PC-3 (cell line): ENCODE measurements at regions not wholly inside any gene's neighbourhood (a gene's known extent, or its start where the extent isn't known, plus 50 kb on each side); places are given as distances from the start of the nearest gene placed in this dataset.
"Not testable (repeated sequence)": the region's sequence is repeated elsewhere in the genome, so short reads cannot be mapped to it uniquely, and the experiment has no call there.

ENCODE experiments used
- ATAC-seq: fragments of 200-7000 bp; cut with Tn5 transposase; 2 replicates; pipeline ENCODE4 v1.9.1; 2020; ENCODE audit warnings: mild to moderate bottlenecking, moderate library complexity
- BruUV-seq: library from RNA; stranded (reverse); fragments of 400-500 nt; replicated peaks from 2 replicates; lab custom pipeline; 2021; lab: Mats Ljungman, UMichigan
- CTCF ChIA-PET: fragments of 300-600 bp; sonication (Branson Sonifier 250); formaldehyde crosslinking; loops from one replicate; lab custom pipeline; 2022; ENCODE audit warnings: antibody characterized with exemption; lab: Charles Lee
- POLR2A ChIA-PET: fragments of 300-600 bp; sonication (Branson Sonifier 250); formaldehyde crosslinking; loops from one replicate; lab custom pipeline; 2022; ENCODE audit warnings: antibody characterized with exemption; ENCODE audit not compliant: unreplicated experiment; lab: Charles Lee
- DNase-seq: peaks from one replicate; pipeline ENCODE4 v3.0.0-alpha.2; 2015
- H2AFZ ChIP-seq: fragments of 300-600 bp; sonication (generic); 2 replicates; pipeline ENCODE4 v1.6.0; 2016; ENCODE audit warnings: antibody characterized with exemption, low read length
- H3F3A ChIP-seq: fragments of 300-600 bp; sonication (generic); one replicate; pipeline ENCODE4 v1.6.0; 2017; ENCODE audit warnings: antibody characterized with exemption, low read length, control low read depth, mild to moderate bottlenecking; ENCODE audit not compliant: unreplicated experiment
- H3K27ac ChIP-seq: fragments of 300-600 bp; sonication (generic); 2 replicates; pipeline ENCODE4 v1.5.1; 2016; ENCODE audit warnings: mild to moderate bottlenecking, low read length
- H3K27me3 ChIP-seq: fragments of 300-600 bp; sonication (generic); 2 replicates; pipeline ENCODE4 v1.6.1; 2016; ENCODE audit warnings: low read length, mixed read lengths
- H3K36me3 ChIP-seq: fragments of 300-600 bp; sonication (generic); 2 replicates; pipeline ENCODE4 v1.6.1; 2016; ENCODE audit warnings: low read depth, mixed run types, low read length, mixed read lengths
- H3K4me1 ChIP-seq: fragments of 300-600 bp; sonication (generic); 2 replicates; pipeline ENCODE4 v1.5.1; 2016; ENCODE audit warnings: low read length; ENCODE audit not compliant: insufficient read depth
- H3K4me2 ChIP-seq: fragments of 300-600 bp; sonication (generic); 2 replicates; pipeline ENCODE4 v1.6.0; 2016; ENCODE audit warnings: low read length
- H3K4me3 ChIP-seq: fragments of 300-600 bp; sonication (generic); 2 replicates; pipeline ENCODE4 v1.5.1; 2016; ENCODE audit warnings: mild to moderate bottlenecking, low read length, mixed read lengths
- H3K79me2 ChIP-seq: fragments of 300-600 bp; sonication (generic); 2 replicates; pipeline ENCODE4 v1.6.1; 2017; ENCODE audit warnings: low read length, mixed read lengths
- H3K9ac ChIP-seq: fragments of 300-600 bp; sonication (generic); 2 replicates; pipeline ENCODE4 v1.6.0; 2016; ENCODE audit warnings: mild to moderate bottlenecking, low read length
- H3K9me2 ChIP-seq: fragments of 300-600 bp; sonication (generic); replicated peaks from 2 replicates; pipeline ENCODE4 v1.6.1; 2016; ENCODE audit warnings: mixed run types, low read length, mixed read lengths
- H3K9me3 ChIP-seq: fragments of 300-600 bp; sonication (generic); 2 replicates; pipeline ENCODE4 v1.6.1; 2016; ENCODE audit warnings: low read length, mixed read lengths
- H4K20me1 ChIP-seq: fragments of 300-600 bp; sonication (generic); 2 replicates; pipeline ENCODE4 v1.6.1; 2016; ENCODE audit warnings: low read length, mixed read lengths
- EZH2 ChIP-seq: fragments of 300-600 bp; sonication (generic); IDR thresholded peaks from one replicate; pipeline ENCODE4 v1.6.1; 2017; ENCODE audit warnings: antibody characterized with exemption, mild to moderate bottlenecking, low read length; ENCODE audit not compliant: unreplicated experiment
- EZH2phosphoT487 ChIP-seq: fragments of 300-600 bp; sonication (generic); IDR thresholded peaks from 2 replicates; pipeline ENCODE4 v1.6.1; 2018; ENCODE audit warnings: mild to moderate bottlenecking, antibody characterized with exemption, low read length, borderline replicate concordance
- intact Hi-C: fragments of 100-400 bp; cut with micrococcal nuclease; formaldehyde crosslinking; loops from 2 replicates; pipeline ENCODE4 v1.9.0; 2023
- TF ChIP-seq, protein P1 (sequence below): fragments of 300-600 bp; sonication (generic); conservative IDR thresholded peaks from 2 replicates; pipeline ENCODE4 v1.5.1; 2017; ENCODE audit warnings: antibody characterized with exemption, low read depth, mild to moderate bottlenecking, low read length

GRCh38 chr20:48040051-48040450 lies 254.8 kb upstream of the SULF2 start:
- Histone ChIP-seq H3K27me3 (no peaks in the 10 kb centered on the region), H3K4me2 (no peak overlapping the region), H3K36me3 (no peaks in the 10 kb centered on the region), H3K9me2 (no peaks in the 10 kb centered on the region), H3K4me1 (no peaks in the 10 kb centered on the region), H3K4me3 (no peak overlapping the region), H4K20me1 (no peaks in the 10 kb centered on the region), H3K79me2 (no peaks in the 10 kb centered on the region), H2AFZ (no peak overlapping the region), H3F3A (no peaks in the 10 kb centered on the region), H3K9me3 (no peaks in the 10 kb centered on the region), H3K27ac (no peak overlapping the region), H3K9ac (no peak overlapping the region)
- no peak for DNase-seq
- BruUV-seq, result no TSS peak
- CTCF ChIA-PET, result no interaction called here
- intact Hi-C loops, result no loop called here
- ATAC-seq, result no peak
- no peak for TF ChIP-seq EZH2phosphoT487
- TF ChIP-seq, protein P1, sequence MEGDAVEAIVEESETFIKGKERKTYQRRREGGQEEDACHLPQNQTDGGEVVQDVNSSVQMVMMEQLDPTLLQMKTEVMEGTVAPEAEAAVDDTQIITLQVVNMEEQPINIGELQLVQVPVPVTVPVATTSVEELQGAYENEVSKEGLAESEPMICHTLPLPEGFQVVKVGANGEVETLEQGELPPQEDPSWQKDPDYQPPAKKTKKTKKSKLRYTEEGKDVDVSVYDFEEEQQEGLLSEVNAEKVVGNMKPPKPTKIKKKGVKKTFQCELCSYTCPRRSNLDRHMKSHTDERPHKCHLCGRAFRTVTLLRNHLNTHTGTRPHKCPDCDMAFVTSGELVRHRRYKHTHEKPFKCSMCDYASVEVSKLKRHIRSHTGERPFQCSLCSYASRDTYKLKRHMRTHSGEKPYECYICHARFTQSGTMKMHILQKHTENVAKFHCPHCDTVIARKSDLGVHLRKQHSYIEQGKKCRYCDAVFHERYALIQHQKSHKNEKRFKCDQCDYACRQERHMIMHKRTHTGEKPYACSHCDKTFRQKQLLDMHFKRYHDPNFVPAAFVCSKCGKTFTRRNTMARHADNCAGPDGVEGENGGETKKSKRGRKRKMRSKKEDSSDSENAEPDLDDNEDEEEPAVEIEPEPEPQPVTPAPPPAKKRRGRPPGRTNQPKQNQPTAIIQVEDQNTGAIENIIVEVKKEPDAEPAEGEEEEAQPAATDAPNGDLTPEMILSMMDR, result no peak
- TF ChIP-seq EZH2, result no peak
- POLR2A ChIA-PET, result no interaction called here

- H3K79me2 ChIP-seq, result no peaks in the 10 kb centered on the region
- no peak for ATAC-seq
- ChIA-PET CTCF (no interaction called here), POLR2A (no interaction called here)
- H3K36me3 ChIP-seq, result no peaks in the 10 kb centered on the region
- no peaks in the 10 kb centered on the region for H3K4me1 ChIP-seq
- H2AFZ ChIP-seq, result no peak overlapping the region
- H3K4me2 ChIP-seq, result no peak overlapping the region
- H4K20me1 ChIP-seq, result no peaks in the 10 kb centered on the region
- H3K9me3 ChIP-seq, result no peaks in the 10 kb centered on the region
- no peak for DNase-seq
- intact Hi-C loops, result no loop called here
- H3K27me3 ChIP-seq, result no peaks in the 10 kb centered on the region
- no peak overlapping the region for H3K4me3 ChIP-seq
- no TSS peak for BruUV-seq
- H3K27ac ChIP-seq, result no peak overlapping the region
- no peaks in the 10 kb centered on the region for H3F3A ChIP-seq
- TF ChIP-seq EZH2, result no peak
- TF ChIP-seq EZH2phosphoT487, result no peak
- TF ChIP-seq, protein P1, result no peak
- no peaks in the 10 kb centered on the region for H3K9me2 ChIP-seq
- no peak overlapping the region for H3K9ac ChIP-seq
Observed at GRCh38 chr20:48039514-48039913, 254.2 kb upstream of the SULF2 start.

GRCh38 chr20:48038713-48039112 lies 253.4 kb upstream of the SULF2 start:
- no peaks in the 10 kb centered on the region for H3K27me3 ChIP-seq
- intact Hi-C loops, result no loop called here

GRCh38 chr20:48037798-48038197 lies 252.5 kb upstream of the SULF2 start:
- H3K4me1 ChIP-seq, H3F3A ChIP-seq, BruUV-seq, CTCF ChIA-PET, H3K9ac ChIP-seq, H2AFZ ChIP-seq, H4K20me1 ChIP-seq, H3K9me3 ChIP-seq, H3K9me2 ChIP-seq, H3K4me3 ChIP-seq, ATAC-seq, H3K27ac ChIP-seq, DNase-seq, H3K4me2 ChIP-seq, POLR2A ChIA-PET, H3K79me2 ChIP-seq, intact Hi-C loops, H3K36me3 ChIP-seq, H3K27me3 ChIP-seq: not testable (repeated sequence)

More at GRCh38 chr20:48038713-48039112, 253.4 kb upstream of the SULF2 start:
- no peak overlapping the region for H3K4me3 ChIP-seq
- H3F3A ChIP-seq, result no peaks in the 10 kb centered on the region
- no peak overlapping the region for H3K9ac ChIP-seq
- no peak overlapping the region for H2AFZ ChIP-seq
- TF ChIP-seq EZH2, result no peak
- H3K27ac ChIP-seq, result no peak overlapping the region
- no TSS peak for BruUV-seq
- H3K4me1 ChIP-seq, result no peaks in the 10 kb centered on the region
- no peak overlapping the region for H3K4me2 ChIP-seq
- no peaks in the 10 kb centered on the region for H4K20me1 ChIP-seq
- H3K36me3 ChIP-seq, result no peaks in the 10 kb centered on the region
- ChIA-PET CTCF (no interaction called here), POLR2A (no interaction called here)
- H3K79me2 ChIP-seq, result no peaks in the 10 kb centered on the region
- H3K9me3 ChIP-seq, result no peaks in the 10 kb centered on the region
- H3K9me2 ChIP-seq, result no peaks in the 10 kb centered on the region
- DNase-seq, result no peak
- no peak for ATAC-seq
